ENCODE measurements at regions not wholly inside any gene's neighbourhood (a gene's known extent, or its start where the extent isn't known, plus 50 kb on each side); places are given as distances from the start of the nearest gene placed in this dataset.

GRCh38 chr3:176935194-176935888 is 261.9 kb downstream of the TBL1XR1 start:
- DNase-seq (ENCODE audit: extremely low read depth in 1 of 11, low read depth in 9 of 11, low spot score in 4 of 11): no peak

GRCh38 chr3:176934698-176935097 is 262.6 kb downstream of the TBL1XR1 start:
- DNase-seq (ENCODE audit: extremely low read depth in 1 of 11, low read depth in 9 of 11, low spot score in 4 of 11): no peak

DNA sequence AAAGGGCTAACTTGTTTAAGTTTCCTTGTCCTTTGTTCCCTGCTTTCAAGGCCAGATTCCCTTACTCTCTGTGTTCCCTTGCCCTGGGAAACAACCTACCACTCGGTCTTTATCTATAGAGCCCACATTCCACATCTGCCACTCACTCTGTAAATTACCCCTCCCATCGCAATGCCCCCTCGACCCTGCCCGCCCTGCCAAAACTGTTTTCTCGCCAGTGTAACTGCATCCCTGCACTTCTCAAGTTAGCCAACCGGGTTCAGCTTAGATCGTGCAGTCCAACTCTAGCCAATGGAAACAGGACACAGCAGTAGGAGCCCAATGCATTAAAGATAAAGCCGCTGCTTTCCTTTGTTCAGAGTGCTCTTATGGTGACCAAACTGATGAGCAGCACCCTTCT is 263.6 kb downstream of the TBL1XR1 start:
- DNase-seq (ENCODE audit: extremely low read depth in 1 of 11, low read depth in 9 of 11, low spot score in 4 of 11): no peak

DNA sequence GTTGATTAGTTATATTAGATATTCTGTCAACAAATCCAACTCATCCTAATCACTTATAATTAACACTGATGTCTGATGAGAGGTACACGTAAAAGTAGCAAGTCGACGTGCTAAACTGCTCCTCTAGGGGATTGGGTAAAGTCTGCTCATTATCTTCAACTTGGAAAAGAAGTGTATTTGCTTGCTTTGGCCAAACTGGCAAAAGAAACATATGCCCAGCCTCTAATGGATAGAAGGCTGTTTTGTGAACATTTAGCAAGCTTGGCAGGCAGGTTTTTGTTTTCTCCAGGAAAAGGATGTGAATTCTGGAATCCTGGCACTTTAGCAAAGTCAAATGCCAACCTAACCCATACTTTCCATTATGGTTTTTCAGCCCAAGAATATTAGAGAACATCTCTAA is 264.8 kb downstream of the TBL1XR1 start:
- no peak for DNase-seq (ENCODE audit: extremely low read depth in 1 of 11, low read depth in 9 of 11, low spot score in 4 of 11)

- no peak for DNase-seq (ENCODE audit: extremely low read depth in 1 of 11, low read depth in 9 of 11, low spot score in 4 of 11)
These were observed 265.3 kb downstream of the TBL1XR1 start for GRCh38 chr3:176931991-176932390.

DNA sequence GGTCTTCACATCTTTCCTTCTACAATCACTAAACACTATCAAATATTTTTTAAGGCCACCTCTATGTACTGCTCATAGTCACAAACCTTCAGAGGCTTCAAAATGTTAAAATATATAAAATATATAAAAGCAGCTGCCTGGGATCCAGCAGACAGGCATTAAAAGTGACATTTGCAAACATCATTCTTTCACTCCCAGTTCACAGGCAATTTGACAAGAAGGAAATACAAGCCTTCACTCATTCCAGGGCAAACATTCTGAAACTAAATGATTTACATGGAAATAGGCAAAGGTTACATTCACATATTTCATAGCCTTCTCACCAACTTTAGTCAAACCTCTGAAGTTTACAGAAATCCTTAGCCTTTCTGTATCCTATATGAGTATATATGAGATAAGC is 266.3 kb downstream of the TBL1XR1 start:
- no peak for DNase-seq (ENCODE audit: extremely low read depth in 1 of 11, low read depth in 9 of 11, low spot score in 4 of 11)

GRCh38 chr3:176928582-176928931 is 268.7 kb downstream of the TBL1XR1 start:
- DNase-seq (ENCODE audit: extremely low read depth in 1 of 11, low read depth in 9 of 11, low spot score in 4 of 11): no peak

DNA sequence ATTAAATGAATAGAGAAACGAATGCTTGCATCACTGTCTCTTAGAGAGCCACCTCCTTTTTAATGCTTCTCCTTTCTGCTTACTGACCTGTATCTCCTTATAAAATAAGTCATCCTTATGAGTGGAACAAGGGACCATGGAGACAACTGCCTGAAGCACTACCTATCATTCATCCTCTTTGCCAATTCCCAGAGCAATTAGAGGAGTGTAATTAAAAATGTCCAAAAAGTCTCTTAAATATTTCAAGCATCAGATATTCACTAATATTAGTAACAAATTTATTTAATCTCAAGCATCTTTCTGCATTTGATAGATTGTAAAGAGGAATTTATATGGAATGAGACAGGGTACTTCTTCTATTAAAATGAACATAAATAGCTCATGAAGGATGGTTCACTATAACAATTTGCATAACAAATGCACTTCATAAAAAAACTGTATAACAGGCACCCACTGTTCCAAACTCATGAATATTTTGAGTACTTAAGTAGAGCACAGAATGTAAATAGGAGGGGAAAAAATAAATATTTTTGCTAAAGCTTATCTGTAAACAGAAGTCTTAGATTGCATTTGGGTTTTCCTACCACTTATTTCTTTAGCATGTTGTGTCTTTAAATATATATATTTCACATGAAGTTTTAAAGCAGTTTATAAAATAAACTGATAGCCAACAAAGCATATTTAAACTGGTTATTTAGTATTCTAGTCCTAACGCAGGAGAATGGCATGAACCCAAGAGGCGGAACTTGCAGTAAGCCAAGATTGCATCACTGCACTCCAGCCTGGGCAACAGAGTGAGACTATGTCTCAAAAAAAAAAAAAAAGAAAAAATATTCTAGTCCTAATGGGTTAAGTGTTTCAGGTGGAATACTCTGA is 269.3 kb downstream of the TBL1XR1 start:
- DNase-seq (ENCODE audit: extremely low read depth in 1 of 11, low read depth in 9 of 11, low spot score in 4 of 11): no peak

GRCh38 chr3:176927280-176927679 is 270.0 kb downstream of the TBL1XR1 start:
- no peak for DNase-seq (ENCODE audit: extremely low read depth in 1 of 11, low read depth in 9 of 11, low spot score in 4 of 11)

GRCh38 chr3:176926688-176927087 is 270.6 kb downstream of the TBL1XR1 start:
- DNase-seq (ENCODE audit: extremely low read depth in 1 of 11, low read depth in 9 of 11, low spot score in 4 of 11): no peak

GRCh38 chr3:176926034-176926433 is 271.2 kb downstream of the TBL1XR1 start:
- no peak for DNase-seq (ENCODE audit: extremely low read depth in 1 of 11, low read depth in 9 of 11, low spot score in 4 of 11)

DNA sequence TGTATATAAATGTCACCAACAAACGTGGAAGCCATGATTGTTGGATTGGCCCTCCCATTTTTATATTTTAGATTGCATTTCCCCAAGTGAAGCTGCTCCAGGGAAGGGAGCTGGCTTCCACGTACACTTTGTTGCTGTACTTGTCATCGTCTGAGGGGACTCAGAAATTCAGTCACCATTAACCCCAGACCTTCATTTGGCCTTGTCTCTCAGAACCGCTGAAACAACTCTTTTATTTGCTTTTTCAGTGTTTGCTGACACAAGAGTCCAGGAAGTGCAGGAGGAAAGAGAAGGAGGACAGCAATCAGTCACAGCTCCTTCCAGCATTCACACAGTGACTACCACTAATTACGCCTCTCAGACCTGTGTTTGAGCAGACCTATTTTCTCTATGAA is 276.5 kb downstream of the TBL1XR1 start:
- DNase-seq (ENCODE audit: extremely low read depth in 1 of 11, low read depth in 9 of 11, low spot score in 4 of 11): peak in 5 of 11 donors; percentile 15 to 53 (median 44)

GRCh38 chr3:176919836-176920765 is 277.2 kb downstream of the TBL1XR1 start:
- peak in 7 of 11 donors; percentile 22 to 54 (median 47) for DNase-seq (ENCODE audit: extremely low read depth in 1 of 11, low read depth in 9 of 11, low spot score in 4 of 11)

DNA sequence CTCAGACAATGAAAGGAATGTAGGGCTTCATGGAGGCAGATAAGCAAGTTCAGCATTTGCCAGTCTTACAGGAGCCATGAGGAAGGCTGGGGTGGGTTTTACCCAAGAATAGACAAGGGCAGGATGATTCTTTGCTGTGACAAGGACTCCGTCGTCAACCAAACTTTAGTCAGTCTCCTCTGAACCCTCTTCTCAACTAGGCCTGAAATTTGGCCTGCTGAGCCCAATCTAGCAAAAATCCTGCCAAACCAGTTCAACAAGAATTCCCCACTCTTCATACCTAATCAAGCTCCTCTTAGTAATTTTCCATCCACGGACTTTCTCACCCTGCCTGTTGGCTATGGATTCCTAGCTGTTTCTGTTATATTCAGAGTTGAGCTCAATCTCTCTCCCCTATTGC is 280.5 kb downstream of the TBL1XR1 start:
- DNase-seq (ENCODE audit: extremely low read depth in 1 of 11, low read depth in 9 of 11, low spot score in 4 of 11): peak in 1 of 11 donors; percentile 21

DNA sequence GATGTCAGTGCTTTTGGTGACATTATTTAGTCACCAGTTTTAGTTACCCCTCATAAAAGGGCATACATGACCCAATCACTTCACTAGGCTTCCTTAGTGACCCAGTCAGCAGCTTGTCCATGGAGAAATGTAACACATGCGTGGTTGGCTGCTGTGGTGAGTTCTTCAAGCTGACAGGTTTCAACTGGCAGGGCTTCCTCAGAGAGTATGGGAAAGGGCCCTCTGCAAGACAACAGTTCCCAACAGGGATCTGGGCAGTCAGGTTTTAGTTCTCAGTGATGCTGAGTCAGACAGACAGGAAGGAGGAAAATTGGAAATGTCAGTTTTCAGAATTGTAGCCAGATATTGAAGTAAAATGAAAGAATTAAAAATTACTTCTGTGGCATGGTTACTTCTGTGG is 282.5 kb downstream of the TBL1XR1 start:
- no peak for DNase-seq (ENCODE audit: extremely low read depth in 1 of 11, low read depth in 9 of 11, low spot score in 4 of 11)

DNA sequence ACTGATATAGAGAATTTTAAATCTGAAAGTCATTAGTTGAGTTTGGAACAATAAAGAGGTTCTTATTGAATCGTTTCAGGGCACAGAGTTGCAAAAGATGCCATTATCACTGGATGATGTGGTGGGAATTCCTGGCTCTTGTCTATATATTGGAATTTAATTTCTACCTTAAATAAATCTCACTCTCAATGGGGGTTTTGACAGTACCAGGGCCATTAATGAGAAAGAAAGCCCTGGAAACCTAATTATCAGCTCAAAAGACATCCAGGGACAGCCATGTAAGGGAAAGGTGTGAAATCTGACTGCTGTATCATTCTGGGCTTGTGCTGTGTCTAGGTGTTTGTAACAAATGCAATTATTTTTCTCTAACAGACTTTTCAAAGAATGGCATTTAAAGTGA is 285.7 kb downstream of the TBL1XR1 start:
- no peak for DNase-seq (ENCODE audit: extremely low read depth in 1 of 11, low read depth in 9 of 11, low spot score in 4 of 11)

- DNase-seq (ENCODE audit: extremely low read depth in 1 of 11, low read depth in 9 of 11, low spot score in 4 of 11): no peak
These were observed 288.2 kb downstream of the TBL1XR1 start for GRCh38 chr3:176909044-176909443.

- peak; percentile 49 to 81 (median 59) for DNase-seq (ENCODE audit: extremely low read depth in 1 of 11, low read depth in 9 of 11, low spot score in 4 of 11)
These were observed 291.0 kb downstream of the TBL1XR1 start for GRCh38 chr3:176906046-176906905.

DNA sequence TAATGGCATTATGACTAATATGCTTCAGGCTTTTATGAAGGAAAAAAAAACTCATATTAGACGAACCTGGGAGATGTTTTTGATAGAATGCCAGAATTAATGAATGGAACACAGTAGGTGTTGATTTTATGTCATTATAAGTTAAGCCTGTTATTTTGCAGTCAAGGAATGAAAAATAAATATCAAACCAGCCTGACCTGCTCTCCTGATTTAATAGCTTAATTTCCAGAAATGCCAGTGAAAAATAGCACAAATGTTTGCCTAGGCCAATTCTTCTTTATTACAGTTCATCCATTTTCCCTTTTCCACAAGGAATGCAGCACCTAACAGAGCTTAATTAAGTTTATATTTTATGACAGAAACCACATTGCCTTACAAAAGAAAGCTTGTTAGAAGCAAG is 292.0 kb downstream of the TBL1XR1 start:
- DNase-seq (ENCODE audit: extremely low read depth in 1 of 11, low read depth in 9 of 11, low spot score in 4 of 11): no peak

Measured in renal cortex interstitium (tissue), 11 donors.